ENCODE measurements at regions not wholly inside any gene's neighbourhood (a gene's known extent, or its start where the extent isn't known, plus 50 kb on each side); places are given as distances from the start of the nearest gene placed in this dataset.

DNA sequence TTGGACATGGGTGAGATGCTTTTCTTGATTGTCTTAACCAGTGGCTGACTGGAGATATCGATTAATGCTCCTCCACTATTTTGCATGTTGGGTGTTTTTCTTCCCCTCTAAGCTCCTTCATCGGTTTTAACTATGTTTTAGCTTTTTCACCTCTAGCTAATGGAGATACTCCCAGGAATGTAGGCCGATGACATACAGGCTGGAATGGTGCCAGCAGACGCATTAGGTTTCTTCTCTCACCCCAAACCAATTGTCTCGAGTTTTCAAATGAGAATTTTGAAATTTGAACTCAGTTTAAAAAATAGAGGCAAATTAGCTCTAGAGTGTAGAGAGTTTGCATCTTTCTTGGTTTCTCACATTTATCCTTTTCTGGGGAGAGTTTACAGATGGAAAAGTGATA, 247.6 kb downstream of the RPRM start:
- TF ChIP-seq CTCF (IDR thresholded peaks at IDR 0.05; ENCODE audit: low read depth, low read length): no peak
- TF ChIP-seq EZH2phosphoT487 (IDR thresholded peaks at IDR 0.05; ENCODE audit: low read depth): no peak
